ENCODE measurements at regions not wholly inside any gene's neighbourhood (a gene's known extent, or its start where the extent isn't known, plus 50 kb on each side); places are given as distances from the start of the nearest gene placed in this dataset.

- peaks cover 1 to 5% of the 10 kb centered on the region in 2 experiments for H3K27me3 ChIP-seq (ENCODE audit: control insufficient read depth in 2 of 2, insufficient read depth in 2 of 2, low read length in 2 of 2)
- no peaks in the 10 kb centered on the region for H3K9me1 ChIP-seq (replicated peaks; ENCODE audit: control insufficient read depth, extremely low read depth, insufficient read depth, low read length)
- DNase-seq (ENCODE audit: low read depth, low spot score) = no peak
- no peak overlapping the region for H3K4me2 ChIP-seq (ENCODE audit: insufficient read depth, low read length)
- ChIA-PET POLR2A (no interaction called here), CTCF (no interaction called here)
- no peak overlapping the region for H3K9ac ChIP-seq (replicated peaks; ENCODE audit: extremely low read depth, insufficient read depth, low read length)
- dilution Hi-C loops (cut with MboI; ENCODE audit: extremely low pct_ligation_motif_present, low sequenced_read_pairs) (no loop called here), intact Hi-C loops (cut with micrococcal nuclease) (no loop called here)
- no peak overlapping the region for H2AFZ ChIP-seq (ENCODE audit: low read depth, low read length)
- no TSS peak for BruUV-seq (replicated peaks)
- H3K79me2 ChIP-seq (ENCODE audit: control insufficient read depth, insufficient read depth, low read length) = no peaks in the 10 kb centered on the region
- H3K27ac ChIP-seq (ENCODE audit: insufficient read depth, low read depth, low read length) = no peak overlapping the region
- no peak for TF ChIP-seq JUN (IDR thresholded peaks at IDR 0.05; ENCODE audit: borderline replicate concordance, insufficient read depth, insufficient read length, low read depth)
- no peak for TF ChIP-seq MYC (IDR thresholded peaks at IDR 0.05; ENCODE audit: low read depth, low read length)
- TF ChIP-seq EZH2 (IDR thresholded peaks at IDR 0.05; ENCODE audit: borderline replicate concordance, low read depth, low read length, severe bottlenecking) = no peak
- no peak for TF ChIP-seq GATA2 (IDR thresholded peaks at IDR 0.05; ENCODE audit: insufficient read depth, insufficient read length, low read depth, low read length)
- no peak for TF ChIP-seq POLR2A (IDR thresholded peaks at IDR 0.05; ENCODE audit: low read depth, low read length)
- no peak for TF ChIP-seq MAX (IDR thresholded peaks at IDR 0.05; ENCODE audit: insufficient read depth, insufficient read length)
- TF ChIP-seq POLR2AphosphoS5 (IDR thresholded peaks at IDR 0.05; ENCODE audit: insufficient read depth, low read depth, low read length) = no peak
- no peak for TF ChIP-seq CTCF (IDR thresholded peaks at IDR 0.05; ENCODE audit: extremely low read depth in 1 of 2, insufficient read depth in 1 of 2, low read depth in 1 of 2, low read length in 2 of 2)
- no peak for FAIRE-seq
- H3K9me3 ChIP-seq (replicated peaks; ENCODE audit: control insufficient read depth, insufficient read depth, low read length) = no peaks in the 10 kb centered on the region
- no peaks in the 10 kb centered on the region for H3K4me1 ChIP-seq (ENCODE audit: control insufficient read depth, extremely low read depth, insufficient read depth, low read length)
- no peak overlapping the region for H3K4me3 ChIP-seq (replicated peaks in 1 of 3; ENCODE audit: insufficient read depth in 1 of 3, low read depth in 1 of 3, low read length in 3 of 3)
- H4K20me1 ChIP-seq (replicated peaks; ENCODE audit: control insufficient read depth, extremely low read depth, insufficient read depth, low read length) = no peaks in the 10 kb centered on the region
- H3K36me3 ChIP-seq (ENCODE audit: control insufficient read depth in 2 of 2, extremely low read depth in 1 of 2, insufficient read depth in 2 of 2, low read length in 2 of 2) = no peaks in the 10 kb centered on the region
Measured at GRCh38 chr7:43004082-43004481, 71.9 kb downstream of the MRPL32 start.

All from endothelial cell of umbilical vein (primary cell).